Tibial artery (tissue), 4 donors: ENCODE measurements at regions not wholly inside any gene's neighbourhood (a gene's known extent, or its start where the extent isn't known, plus 50 kb on each side); places are given as distances from the start of the nearest gene placed in this dataset.

Experiments
- DNase-seq, 2 donors: peaks; one replicate each; pipeline ENCODE4 v3.0.0-alpha.2; 2019
- H3K27ac ChIP-seq, 2 donors: fragments of 200-600 bp; sonication (generic) in 1 of 2; 1 replicate in 1 of 2; 2 replicates in 1 of 2; pipeline ENCODE4 v1.5.1; 2018 to 2019; ENCODE audit warnings: mild to moderate bottlenecking in 1 of 2
- H3K27me3 ChIP-seq, 2 donors: fragments of 200-600 bp; sonication (generic) in 1 of 2; one replicate each; pipeline versions ENCODE4 v1.5.1 to v1.6.0; 2016 to 2019
- H3K36me3 ChIP-seq, 3 donors: fragments of 200-600 bp; sonication (generic) in 2 of 3; one replicate each; pipeline ENCODE4 v1.5.1; 2016 to 2019; ENCODE audit warnings: mild to moderate bottlenecking in 2 of 3
- H3K4me1 ChIP-seq, 4 donors: fragments of 200-600 bp; sonication (generic) in 2 of 4; 1 replicate in 3 of 4; 2 replicates in 1 of 4; pipeline ENCODE4 v1.5.1; 2016 to 2019
- H3K4me3 ChIP-seq, 2 donors: fragments of 200-600 bp; sonication (generic) in 1 of 2; 1 replicate in 1 of 2; 2 replicates in 1 of 2; pipeline ENCODE4 v1.5.1; 2018 to 2019; ENCODE audit warnings: mild to moderate bottlenecking in 2 of 2
- H3K9me3 ChIP-seq, 3 donors: fragments of 200-600 bp; sonication (generic) in 1 of 3; one replicate each; pipeline ENCODE4 v1.5.1; 2016 to 2019
- CTCF ChIP-seq, 2 experiments: fragments of 200-600 bp in 1 of 2; fragments of 450-650 bp in 1 of 2; IDR thresholded peaks; one replicate each; pipeline ENCODE4 v1.5.1; 2017 to 2019; ENCODE audit warnings: antibody characterized with exemption in 2 of 2, mild to moderate bottlenecking in 1 of 2, moderate library complexity in 1 of 2
- intact Hi-C: fragments of 100-400 bp; cut with DNase I; formaldehyde crosslinking; loops from one replicate; pipeline ENCODE4 v1.15.0; 2023; ENCODE audit warnings: low total_unique reads

- Histone ChIP-seq H3K4me3 (no peak overlapping the region), H3K27me3 (no peaks in the 10 kb centered on the region), H3K27ac (no peak overlapping the region), H3K9me3 (no peaks in the 10 kb centered on the region), H3K36me3 (no peaks in the 10 kb centered on the region), H3K4me1 (no peaks in the 10 kb centered on the region)
- intact Hi-C loops: no loop called here
- no peak for DNase-seq
- no peak for TF ChIP-seq CTCF (IDR thresholded peaks at IDR 0.05)
Observed at GRCh38 chr1:115233598-115233997, 104.5 kb downstream of the NGF start.

GRCh38 chr1:115230281-115230680 is 107.8 kb downstream of the NGF start:
- Histone ChIP-seq H3K4me1 (no peaks in the 10 kb centered on the region), H3K27me3 (no peaks in the 10 kb centered on the region), H3K4me3 (no peak overlapping the region), H3K27ac (no peak overlapping the region), H3K9me3 (no peaks in the 10 kb centered on the region), H3K36me3 (no peaks in the 10 kb centered on the region)
- no peak for DNase-seq
- TF ChIP-seq CTCF (IDR thresholded peaks at IDR 0.05): no peak
- intact Hi-C loops: no loop called here

GRCh38 chr1:115229016-115229415 is 109.0 kb downstream of the NGF start:
- no peak overlapping the region for H3K27ac ChIP-seq
- TF ChIP-seq CTCF (IDR thresholded peaks at IDR 0.05): no peak
- no peaks in the 10 kb centered on the region for H3K4me1 ChIP-seq
- H3K36me3 ChIP-seq: no peaks in the 10 kb centered on the region
- intact Hi-C loops: no loop called here
- H3K27me3 ChIP-seq: no peaks in the 10 kb centered on the region
- no peaks in the 10 kb centered on the region for H3K9me3 ChIP-seq
- DNase-seq: no peak
- no peak overlapping the region for H3K4me3 ChIP-seq

- H3K4me1 ChIP-seq: no peaks in the 10 kb centered on the region
- H3K27me3 ChIP-seq: no peaks in the 10 kb centered on the region
- H3K36me3 ChIP-seq: no peaks in the 10 kb centered on the region
- H3K27ac ChIP-seq: no peak overlapping the region
- H3K4me3 ChIP-seq: no peak overlapping the region
- intact Hi-C loops: no loop called here
- no peak for DNase-seq
- no peak for TF ChIP-seq CTCF (IDR thresholded peaks at IDR 0.05)
- H3K9me3 ChIP-seq: no peaks in the 10 kb centered on the region
Observed at GRCh38 chr1:115228191-115228590, 109.9 kb downstream of the NGF start.

GRCh38 chr1:115227346-115228082 is 110.5 kb downstream of the NGF start:
- no peak overlapping the region for H3K27ac ChIP-seq
- DNase-seq: no peak
- H3K4me1 ChIP-seq: no peaks in the 10 kb centered on the region
- H3K36me3 ChIP-seq: no peaks in the 10 kb centered on the region
- intact Hi-C loops: no loop called here
- no peak for TF ChIP-seq CTCF (IDR thresholded peaks at IDR 0.05)
- H3K27me3 ChIP-seq: no peaks in the 10 kb centered on the region
- no peaks in the 10 kb centered on the region for H3K9me3 ChIP-seq
- no peak overlapping the region for H3K4me3 ChIP-seq
